SK-N-SH (cell line): ENCODE measurements at regions not wholly inside any gene's neighbourhood (a gene's known extent, or its start where the extent isn't known, plus 50 kb on each side); places are given as distances from the start of the nearest gene placed in this dataset.

Experiments
- CTCF ChIA-PET: fragments of 300-600, 350-600 bp; formaldehyde crosslinking; extraction: SDS; loops from one replicate; lab custom pipeline; 2021; lab: Yijun Ruan, JAX
- POLR2A ChIA-PET: fragments of 350-600 bp; sonication (Branson Sonifier 250); formaldehyde crosslinking; extraction: SDS; loops from one replicate; lab custom pipeline; 2020; ENCODE audit warnings: antibody characterized with exemption, inconsistent platforms; lab: Yijun Ruan, JAX
- DNase-seq: peaks from one replicate; pipeline ENCODE4 v3.0.0; 2012
- H2AFZ ChIP-seq: fragments of 200-600 bp; sonication (generic); 2 replicates; pipeline ENCODE4 v1.8.1; 2016; ENCODE audit warnings: antibody characterized with exemption, mild to moderate bottlenecking, low read depth
- H3F3A ChIP-seq: fragments of 200-600 bp; sonication (generic); replicated peaks from 2 replicates; pipeline ENCODE3; 2016; ENCODE audit warnings: antibody characterized with exemption, mild to moderate bottlenecking; ENCODE audit not compliant: insufficient read depth
- H3K27ac ChIP-seq, 2 experiments: fragments of 200-500 bp in 1 of 2; fragments of 200-600 bp in 1 of 2; sonication (Bioruptor generic) in 1 of 2; sonication (generic), shearing (Covaris generic) in 1 of 2; 2 replicates each; pipeline versions ENCODE4 v1.5.1 to v1.6.1; 2014 to 2016; ENCODE audit warnings: low read depth in 2 of 2, inconsistent platforms in 1 of 2, low read length in 1 of 2, mild to moderate bottlenecking in 1 of 2, mixed read lengths in 1 of 2
- H3K27me3 ChIP-seq: fragments of 200-600 bp; sonication (generic), shearing (Covaris generic); 2 replicates; pipeline ENCODE4 v1.6.1; 2016; ENCODE audit warnings: mixed run types; ENCODE audit not compliant: insufficient read depth
- H3K36me3 ChIP-seq, 2 experiments: fragments of 200-500 bp in 1 of 2; fragments of 200-600 bp in 1 of 2; sonication (Bioruptor generic) in 1 of 2; sonication (generic) in 1 of 2; replicated peaks in 1 of 2; 2 replicates each; pipeline versions ENCODE3 to v1.5.1; 2014 to 2016; ENCODE audit warnings: low read length in 1 of 2, mild to moderate bottlenecking in 1 of 2; ENCODE audit not compliant: insufficient read depth in 2 of 2, control insufficient read depth in 1 of 2
- H3K4me1 ChIP-seq, 2 experiments: fragments of 200-500 bp in 1 of 2; fragments of 200-600 bp in 1 of 2; sonication (Bioruptor generic) in 1 of 2; sonication (generic), shearing (Covaris generic) in 1 of 2; 2 replicates each; pipeline versions ENCODE4 v1.5.1 to v1.6.1; 2014 to 2016; ENCODE audit warnings: low read depth in 1 of 2, low read length in 1 of 2, mixed run types in 1 of 2; ENCODE audit not compliant: insufficient read depth in 2 of 2, control insufficient read depth in 1 of 2
- H3K4me2 ChIP-seq: fragments of 200-600 bp; sonication (generic), shearing (Covaris generic); 2 replicates; pipeline ENCODE4 v1.6.1; 2017; ENCODE audit warnings: mixed run types
- H3K4me3 ChIP-seq, 2 experiments: fragments of 200-500 bp in 1 of 2; fragments of 200-600 bp in 1 of 2; sonication (Bioruptor generic) in 1 of 2; sonication (generic), shearing (Covaris generic) in 1 of 2; 2 replicates each; pipeline versions ENCODE4 v1.5.1 to v1.8.1; 2014 to 2016; ENCODE audit warnings: low read depth in 2 of 2, inconsistent platforms in 1 of 2, low read length in 1 of 2, mild to moderate bottlenecking in 1 of 2, mixed read lengths in 1 of 2, moderate library complexity in 1 of 2
- H3K79me2 ChIP-seq: fragments of 200-600 bp; sonication (generic); 2 replicates; pipeline ENCODE4 v1.8.1; 2017; ENCODE audit warnings: mild to moderate bottlenecking; ENCODE audit not compliant: insufficient read depth
- H3K9ac ChIP-seq: fragments of 200-600 bp; sonication (generic); 2 replicates; pipeline ENCODE4 v1.6.1; 2017; ENCODE audit warnings: mixed run types
- H3K9me2 ChIP-seq: fragments of 200-600 bp; sonication (generic); 2 replicates; pipeline ENCODE4 v1.6.1; 2017; ENCODE audit warnings: mixed run types
- H3K9me3 ChIP-seq: fragments of 200-600 bp; sonication (generic); 2 replicates; pipeline ENCODE4 v1.6.1; 2017; ENCODE audit warnings: mixed run types, mild to moderate bottlenecking, moderate library complexity
- H4K20me1 ChIP-seq: fragments of 200-600 bp; sonication (generic); 2 replicates; pipeline ENCODE4 v1.6.1; 2017; ENCODE audit warnings: mild to moderate bottlenecking, mixed run types; ENCODE audit not compliant: insufficient read depth
- CHD2 ChIP-seq: fragments of 150-350 bp; IDR thresholded peaks from 2 replicates; pipeline ENCODE4 v1.6.1; 2018; ENCODE audit warnings: low read length; ENCODE audit not compliant: partially characterized antibody
- ELF1 ChIP-seq: IDR thresholded peaks from 2 replicates; pipeline ENCODE4 v1.4.0; 2012
- FOSL2 ChIP-seq: IDR thresholded peaks from 2 replicates; pipeline ENCODE4 v1.4.0; 2012; ENCODE audit warnings: low read depth, mild to moderate bottlenecking, moderate library complexity, borderline replicate concordance
- FOXM1 ChIP-seq: IDR thresholded peaks from 2 replicates; pipeline ENCODE4 v1.4.0; 2012; ENCODE audit warnings: low read depth, mild to moderate bottlenecking
- GABPA ChIP-seq: IDR thresholded peaks from 2 replicates; pipeline ENCODE4 v1.4.0; 2012; ENCODE audit warnings: low read depth, mild to moderate bottlenecking
- GATA2 ChIP-seq: sonication (generic); formaldehyde crosslinking; IDR thresholded peaks from 2 replicates; pipeline ENCODE4 v1.5.0; 2020; ENCODE audit warnings: mild to moderate bottlenecking, missing genetic modification reagents
- IRF3 ChIP-seq: fragments of 150-350 bp; IDR thresholded peaks from 2 replicates; pipeline ENCODE4 v1.6.1; 2016; ENCODE audit warnings: mild to moderate bottlenecking, low read depth, low read length
- NFIC ChIP-seq: IDR thresholded peaks from 2 replicates; pipeline ENCODE4 v1.4.0; 2012; ENCODE audit warnings: borderline replicate concordance
- RCOR1 ChIP-seq: fragments of 150-350 bp; IDR thresholded peaks from 2 replicates; pipeline ENCODE4 v1.6.1; 2017; ENCODE audit warnings: antibody characterized with exemption, low read length
- RXRA ChIP-seq: IDR thresholded peaks from 2 replicates; pipeline ENCODE4 v1.4.0; 2012; ENCODE audit warnings: low read depth, mild to moderate bottlenecking, borderline replicate concordance
- SIN3A ChIP-seq: IDR thresholded peaks from 2 replicates; pipeline ENCODE4 v1.6.1; 2012; ENCODE audit warnings: low read depth, mild to moderate bottlenecking, low read length, moderate library complexity, borderline replicate concordance
- SMC3 ChIP-seq: IDR thresholded peaks from 2 replicates; pipeline ENCODE4 v1.6.1; 2012; ENCODE audit warnings: low read depth, low read length, improper control_type of control experiment
- TAF1 ChIP-seq: IDR thresholded peaks from 2 replicates; pipeline ENCODE4 v1.6.1; 2012; ENCODE audit warnings: low read depth, mild to moderate bottlenecking, low read length, moderate library complexity, borderline replicate concordance
- TCF12 ChIP-seq: IDR thresholded peaks from 2 replicates; pipeline ENCODE4 v1.4.0; 2012
- USF2 ChIP-seq: fragments of 150-350 bp; IDR thresholded peaks from 2 replicates; pipeline ENCODE4 v1.6.1; 2017; ENCODE audit warnings: antibody characterized with exemption, low read length, low read depth, borderline replicate concordance
- WGBS: methylation state at CpG from one replicate; pipeline ENCODE4 v1.1.6; 2017; ENCODE audit warnings: low lambda C conversion rate; 5-methylcytosine and 5-hydroxymethylcytosine counted together
- TF ChIP-seq, protein P1 (sequence below): IDR thresholded peaks from 2 replicates; pipeline ENCODE4 v1.6.1; 2012; ENCODE audit warnings: mild to moderate bottlenecking, low read depth, low read length, moderate library complexity

GRCh38 chr13:106362707-106363106 is 172.8 kb downstream of the EFNB2 start:
- no peak overlapping the region for H3K9ac ChIP-seq
- ChIA-PET POLR2A (no interaction called here), CTCF (no interaction called here)
- WGBS: 51% methylated on average over 5 of the region's 5 CpGs
- no peak overlapping the region for H3K4me3 ChIP-seq
- H3F3A ChIP-seq: no peaks in the 10 kb centered on the region
- H3K79me2 ChIP-seq: no peaks in the 10 kb centered on the region
- no peaks in the 10 kb centered on the region for H3K9me2 ChIP-seq
- no peaks in the 10 kb centered on the region for H4K20me1 ChIP-seq
- H3K4me1 ChIP-seq: no peaks in the 10 kb centered on the region
- no peak overlapping the region for H3K4me2 ChIP-seq
- TF ChIP-seq CHD2 (no peak), SIN3A (no peak), FOSL2 (no peak), TAF1 (no peak), ELF1 (no peak), RXRA (no peak), GATA2 (CRISPR knock-in tag) (no peak), NFIC (no peak), FOXM1 (no peak), SMC3 (no peak), RCOR1 (no peak), TCF12 (no peak), IRF3 (no peak), USF2 (no peak), GABPA (no peak)
- TF ChIP-seq, protein P1, sequence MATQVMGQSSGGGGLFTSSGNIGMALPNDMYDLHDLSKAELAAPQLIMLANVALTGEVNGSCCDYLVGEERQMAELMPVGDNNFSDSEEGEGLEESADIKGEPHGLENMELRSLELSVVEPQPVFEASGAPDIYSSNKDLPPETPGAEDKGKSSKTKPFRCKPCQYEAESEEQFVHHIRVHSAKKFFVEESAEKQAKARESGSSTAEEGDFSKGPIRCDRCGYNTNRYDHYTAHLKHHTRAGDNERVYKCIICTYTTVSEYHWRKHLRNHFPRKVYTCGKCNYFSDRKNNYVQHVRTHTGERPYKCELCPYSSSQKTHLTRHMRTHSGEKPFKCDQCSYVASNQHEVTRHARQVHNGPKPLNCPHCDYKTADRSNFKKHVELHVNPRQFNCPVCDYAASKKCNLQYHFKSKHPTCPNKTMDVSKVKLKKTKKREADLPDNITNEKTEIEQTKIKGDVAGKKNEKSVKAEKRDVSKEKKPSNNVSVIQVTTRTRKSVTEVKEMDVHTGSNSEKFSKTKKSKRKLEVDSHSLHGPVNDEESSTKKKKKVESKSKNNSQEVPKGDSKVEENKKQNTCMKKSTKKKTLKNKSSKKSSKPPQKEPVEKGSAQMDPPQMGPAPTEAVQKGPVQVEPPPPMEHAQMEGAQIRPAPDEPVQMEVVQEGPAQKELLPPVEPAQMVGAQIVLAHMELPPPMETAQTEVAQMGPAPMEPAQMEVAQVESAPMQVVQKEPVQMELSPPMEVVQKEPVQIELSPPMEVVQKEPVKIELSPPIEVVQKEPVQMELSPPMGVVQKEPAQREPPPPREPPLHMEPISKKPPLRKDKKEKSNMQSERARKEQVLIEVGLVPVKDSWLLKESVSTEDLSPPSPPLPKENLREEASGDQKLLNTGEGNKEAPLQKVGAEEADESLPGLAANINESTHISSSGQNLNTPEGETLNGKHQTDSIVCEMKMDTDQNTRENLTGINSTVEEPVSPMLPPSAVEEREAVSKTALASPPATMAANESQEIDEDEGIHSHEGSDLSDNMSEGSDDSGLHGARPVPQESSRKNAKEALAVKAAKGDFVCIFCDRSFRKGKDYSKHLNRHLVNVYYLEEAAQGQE: no peak
- H2AFZ ChIP-seq: no peak overlapping the region
- H3K9me3 ChIP-seq: peaks cover 7% of the 10 kb centered on the region; the same call in 1 of the 2 replicates
- peak; percentile 42 for DNase-seq
- no peaks in the 10 kb centered on the region for H3K36me3 ChIP-seq
- no peaks in the 10 kb centered on the region for H3K27me3 ChIP-seq
- no peak overlapping the region; a peak in 1 of 4 replicates for H3K27ac ChIP-seq
